ENCODE measurements at regions not wholly inside any gene's neighbourhood (a gene's known extent, or its start where the extent isn't known, plus 50 kb on each side); places are given as distances from the start of the nearest gene placed in this dataset.

DNA sequence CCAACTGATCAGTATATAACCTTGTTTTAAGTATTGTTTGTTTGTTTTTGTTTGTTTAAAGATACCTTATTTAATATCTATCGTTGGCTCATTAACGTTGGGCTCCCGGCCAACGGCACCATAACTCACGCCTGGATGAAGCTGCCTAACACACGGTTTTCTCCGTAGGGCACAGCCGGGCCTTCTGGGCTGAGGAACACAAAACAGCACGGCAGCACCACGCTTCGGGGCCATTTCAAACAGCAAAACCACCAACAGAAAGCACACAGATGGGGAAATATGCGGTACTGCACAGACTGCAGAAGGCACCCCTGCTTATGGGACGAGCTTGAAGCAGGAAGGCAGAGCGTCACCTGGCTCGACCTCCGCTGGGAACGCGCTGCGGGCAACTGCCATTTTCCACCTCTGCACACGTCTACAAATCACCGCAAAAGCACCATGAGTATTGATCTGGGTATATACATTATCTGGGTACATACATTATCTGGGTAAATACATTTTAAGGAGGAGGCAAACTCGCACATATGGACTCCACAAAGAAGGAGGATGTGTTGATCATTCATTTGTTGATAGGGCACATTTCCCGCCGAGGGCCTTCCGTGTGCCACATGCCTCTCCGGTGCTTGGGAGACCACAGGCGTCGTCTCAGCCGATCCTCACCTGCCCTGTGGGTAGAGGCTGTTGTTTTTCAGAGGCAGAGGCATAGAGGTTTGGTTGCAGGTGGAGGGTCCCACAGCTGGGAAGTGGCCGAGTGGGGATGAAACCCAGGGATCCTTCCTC lies 123.7 kb upstream of the ATP2B2 start:
- no peaks in the 10 kb centered on the region for H3K36me3 Mint-ChIP-seq (ENCODE audit: low read depth)
- DNase-seq, result no peak
- H3K4me3 Mint-ChIP-seq, result no peak overlapping the region
- H3K9me3 Mint-ChIP-seq, result no peaks in the 10 kb centered on the region
- H3K27ac Mint-ChIP-seq, result no peak overlapping the region
- peaks cover 24% of the 10 kb centered on the region for H3K27me3 Mint-ChIP-seq (ENCODE audit: low read depth, poor library complexity)
- H3K4me1 Mint-ChIP-seq, result peaks cover 24% of the 10 kb centered on the region
- TF ChIP-seq, protein P1, sequence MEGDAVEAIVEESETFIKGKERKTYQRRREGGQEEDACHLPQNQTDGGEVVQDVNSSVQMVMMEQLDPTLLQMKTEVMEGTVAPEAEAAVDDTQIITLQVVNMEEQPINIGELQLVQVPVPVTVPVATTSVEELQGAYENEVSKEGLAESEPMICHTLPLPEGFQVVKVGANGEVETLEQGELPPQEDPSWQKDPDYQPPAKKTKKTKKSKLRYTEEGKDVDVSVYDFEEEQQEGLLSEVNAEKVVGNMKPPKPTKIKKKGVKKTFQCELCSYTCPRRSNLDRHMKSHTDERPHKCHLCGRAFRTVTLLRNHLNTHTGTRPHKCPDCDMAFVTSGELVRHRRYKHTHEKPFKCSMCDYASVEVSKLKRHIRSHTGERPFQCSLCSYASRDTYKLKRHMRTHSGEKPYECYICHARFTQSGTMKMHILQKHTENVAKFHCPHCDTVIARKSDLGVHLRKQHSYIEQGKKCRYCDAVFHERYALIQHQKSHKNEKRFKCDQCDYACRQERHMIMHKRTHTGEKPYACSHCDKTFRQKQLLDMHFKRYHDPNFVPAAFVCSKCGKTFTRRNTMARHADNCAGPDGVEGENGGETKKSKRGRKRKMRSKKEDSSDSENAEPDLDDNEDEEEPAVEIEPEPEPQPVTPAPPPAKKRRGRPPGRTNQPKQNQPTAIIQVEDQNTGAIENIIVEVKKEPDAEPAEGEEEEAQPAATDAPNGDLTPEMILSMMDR (IDR thresholded peaks at IDR 0.05), result no peak

DNA sequence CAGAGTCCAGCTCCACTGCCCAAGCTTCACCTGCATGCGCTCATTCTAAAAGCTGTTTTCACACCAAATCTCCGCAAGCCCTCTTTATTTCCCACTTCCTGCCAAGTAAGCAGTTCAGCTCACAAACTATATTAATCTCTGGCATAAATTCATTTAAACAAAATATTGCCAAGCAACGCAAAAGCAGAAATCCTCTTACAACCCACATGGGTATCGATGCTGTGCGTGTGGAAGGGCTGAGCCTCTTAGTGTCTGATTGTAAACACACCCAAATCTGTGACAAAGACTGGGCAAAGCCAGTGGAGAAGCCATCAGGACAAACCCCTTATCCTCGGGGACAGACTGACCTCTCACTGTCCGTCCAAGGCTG lies 124.3 kb upstream of the ATP2B2 start:
- TF ChIP-seq, protein P1 (IDR thresholded peaks at IDR 0.05), result no peak
- peaks cover 24% of the 10 kb centered on the region for H3K27me3 Mint-ChIP-seq (ENCODE audit: low read depth, poor library complexity)
- H3K9me3 Mint-ChIP-seq, result no peaks in the 10 kb centered on the region
- peaks cover 18% of the 10 kb centered on the region for H3K4me1 Mint-ChIP-seq
- H3K4me3 Mint-ChIP-seq, result no peak overlapping the region
- H3K36me3 Mint-ChIP-seq (ENCODE audit: low read depth), result no peaks in the 10 kb centered on the region
- H3K27ac Mint-ChIP-seq, result no peak overlapping the region
- DNase-seq, result no peak

GRCh38 chr3:10631224-10631623 lies 125.8 kb upstream of the ATP2B2 start:
- TF ChIP-seq, protein P1 (IDR thresholded peaks at IDR 0.05), result no peak
- H3K4me1 Mint-ChIP-seq, result peaks cover 7% of the 10 kb centered on the region

DNA sequence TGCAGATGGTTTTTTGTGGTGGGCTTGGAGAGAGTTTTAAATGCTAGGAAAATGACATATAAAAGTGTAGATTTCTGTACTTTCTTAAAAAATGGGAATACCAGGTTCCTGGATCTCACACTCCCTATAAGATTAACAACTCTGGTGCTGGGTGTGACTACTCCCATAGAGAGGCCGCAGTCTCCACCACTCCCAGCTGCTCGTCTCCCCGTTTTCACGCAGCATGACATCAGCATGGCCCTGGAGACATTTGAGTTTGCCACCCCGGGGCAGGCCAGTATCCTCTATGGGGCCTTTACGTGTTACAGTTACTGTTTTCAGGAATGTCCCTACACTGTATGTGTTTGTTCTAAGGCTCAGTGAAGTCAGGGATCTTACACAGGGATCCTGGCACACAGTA lies 126.7 kb upstream of the ATP2B2 start:
- peaks cover 21% of the 10 kb centered on the region for H3K27me3 Mint-ChIP-seq (ENCODE audit: low read depth, poor library complexity)

More at GRCh38 chr3:10631224-10631623, 125.8 kb upstream of the ATP2B2 start:
- H3K36me3 Mint-ChIP-seq (ENCODE audit: low read depth), result no peaks in the 10 kb centered on the region
- no peak overlapping the region for H3K4me3 Mint-ChIP-seq
- H3K27me3 Mint-ChIP-seq (ENCODE audit: low read depth, poor library complexity), result peaks cover 26% of the 10 kb centered on the region
- H3K27ac Mint-ChIP-seq, result no peak overlapping the region
- DNase-seq, result no peak
- peaks cover 1% of the 10 kb centered on the region for H3K9me3 Mint-ChIP-seq

DNA sequence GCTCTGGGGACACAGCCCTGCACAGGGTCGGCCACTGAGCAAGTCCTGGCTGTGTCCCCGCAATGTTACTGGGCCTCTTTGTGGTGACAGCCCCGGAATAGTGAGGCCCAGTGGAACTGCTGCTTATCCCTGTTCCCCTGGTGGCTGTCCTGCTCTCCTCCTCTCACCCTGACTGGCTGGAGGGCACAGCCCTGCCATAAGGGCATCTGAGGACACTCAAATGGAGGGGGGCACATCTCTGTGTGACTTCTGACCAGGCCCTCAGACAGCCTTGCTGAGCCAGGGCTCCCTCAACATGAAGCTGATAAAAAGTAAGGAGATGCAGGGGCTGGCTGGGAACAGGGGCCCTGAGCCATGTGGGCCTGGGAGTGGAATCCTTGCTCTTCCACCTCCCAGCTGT lies 127.4 kb upstream of the ATP2B2 start:
- Mint-ChIP-seq H3K4me3 (no peak overlapping the region), H3K9me3 (peaks cover 15% of the 10 kb centered on the region), H3K36me3 (ENCODE audit: low read depth) (no peaks in the 10 kb centered on the region), H3K27ac (no peak overlapping the region), H3K4me1 (peaks cover 5% of the 10 kb centered on the region), H3K27me3 (ENCODE audit: low read depth, poor library complexity) (peaks cover 16% of the 10 kb centered on the region)
- TF ChIP-seq, protein P1 (IDR thresholded peaks at IDR 0.05), result no peak
- DNase-seq, result no peak

More for the DNA sequence above, 126.7 kb upstream of the ATP2B2 start:
- Mint-ChIP-seq H3K4me1 (peaks cover 7% of the 10 kb centered on the region), H3K9me3 (peaks cover 9% of the 10 kb centered on the region), H3K27ac (no peak overlapping the region), H3K36me3 (ENCODE audit: low read depth) (no peaks in the 10 kb centered on the region), H3K4me3 (no peak overlapping the region)
- TF ChIP-seq, protein P1 (IDR thresholded peaks at IDR 0.05), result no peak
- no peak for DNase-seq
